Caco-2 (cell line): ENCODE measurements at regions not wholly inside any gene's neighbourhood (a gene's known extent, or its start where the extent isn't known, plus 50 kb on each side); places are given as distances from the start of the nearest gene placed in this dataset.

Experiments
- BruUV-seq: library from RNA; stranded (reverse); fragments of 400-500 nt; replicated peaks from 2 replicates; lab custom pipeline; 2021; lab: Mats Ljungman, UMichigan
- CTCF ChIA-PET: fragments of 300-600 bp; sonication (Branson Sonifier 250); formaldehyde crosslinking; loops from one replicate; lab custom pipeline; 2022; ENCODE audit warnings: antibody characterized with exemption; lab: Charles Lee
- POLR2A ChIA-PET: fragments of 300-600 bp; sonication (Branson Sonifier 250); formaldehyde crosslinking; loops from one replicate; lab custom pipeline; 2022; ENCODE audit warnings: antibody characterized with exemption; lab: Charles Lee
- DNase-seq, 2 experiments: peaks; one replicate each; pipeline versions ENCODE4 v3.0.0 to v3.0.0-alpha.2; 2020 to 2022
- H3K27me3 ChIP-seq: replicated peaks from 2 replicates; pipeline ENCODE4 v1.6.0; 2011; ENCODE audit warnings: low read length; ENCODE audit not compliant: control insufficient read depth, insufficient read depth
- H3K36me3 ChIP-seq: 2 replicates; pipeline ENCODE4 v1.5.1; 2011; ENCODE audit warnings: low read length; ENCODE audit not compliant: control insufficient read depth, insufficient read depth
- H3K4me1 ChIP-seq: fragments of 250-450 bp; sonication (Bioruptor Pico); 2 replicates; pipeline ENCODE4 v1.5.1; 2020; ENCODE audit warnings: mild to moderate bottlenecking
- H3K4me3 ChIP-seq: 2 replicates; pipeline ENCODE4 v1.5.1; 2011; ENCODE audit warnings: low read depth, mild to moderate bottlenecking, control low read depth, low read length
- H3K9me3 ChIP-seq: fragments of 250-450 bp; sonication (Bioruptor Pico); 2 replicates; pipeline ENCODE4 v1.5.1; 2020; ENCODE audit warnings: mild to moderate bottlenecking, moderate library complexity
- H3K27ac Mint-ChIP-seq: one replicate; pipeline ENCODE4 v1.8.0; 2022; ENCODE audit warnings: mixed read lengths; ENCODE audit not compliant: unreplicated experiment
- H3K27me3 Mint-ChIP-seq: one replicate; pipeline ENCODE4 v1.8.0; 2022; ENCODE audit warnings: mixed read lengths; ENCODE audit not compliant: insufficient read depth, unreplicated experiment
- H3K36me3 Mint-ChIP-seq: one replicate; pipeline ENCODE4 v1.8.0; 2022; ENCODE audit warnings: mild to moderate bottlenecking, mixed read lengths; ENCODE audit not compliant: insufficient read depth, unreplicated experiment
- H3K4me1 Mint-ChIP-seq: one replicate; pipeline ENCODE4 v1.8.0; 2022; ENCODE audit warnings: low read depth, mixed read lengths; ENCODE audit not compliant: unreplicated experiment
- H3K4me3 Mint-ChIP-seq: one replicate; pipeline ENCODE4 v1.8.0; 2022; ENCODE audit warnings: mild to moderate bottlenecking, moderate library complexity, mixed read lengths; ENCODE audit not compliant: unreplicated experiment
- H3K9me3 Mint-ChIP-seq: one replicate; pipeline ENCODE4 v1.8.0; 2022; ENCODE audit warnings: mixed read lengths; ENCODE audit not compliant: unreplicated experiment
- intact Hi-C: fragments of 100-400 bp; cut with micrococcal nuclease; formaldehyde crosslinking; loops from one replicate; pipeline ENCODE4 v1.10.0; 2022; ENCODE audit not compliant: unreplicated experiment
- TF ChIP-seq, protein P1 (sequence below), 2 experiments: fragments of 200-600 bp in 1 of 2; IDR thresholded peaks; 1 replicate in 1 of 2; 2 replicates in 1 of 2; pipeline versions ENCODE4 v1.5.1 to v1.8.0; 2011 to 2022; ENCODE audit warnings: antibody characterized with exemption in 1 of 2, control low read depth in 1 of 2, inconsistent platforms in 1 of 2, low read depth in 1 of 2, low read length in 1 of 2, mild to moderate bottlenecking in 1 of 2, moderate library complexity in 1 of 2; ENCODE audit not compliant: insufficient read depth in 1 of 2, severe bottlenecking in 1 of 2, unreplicated experiment in 1 of 2

DNA sequence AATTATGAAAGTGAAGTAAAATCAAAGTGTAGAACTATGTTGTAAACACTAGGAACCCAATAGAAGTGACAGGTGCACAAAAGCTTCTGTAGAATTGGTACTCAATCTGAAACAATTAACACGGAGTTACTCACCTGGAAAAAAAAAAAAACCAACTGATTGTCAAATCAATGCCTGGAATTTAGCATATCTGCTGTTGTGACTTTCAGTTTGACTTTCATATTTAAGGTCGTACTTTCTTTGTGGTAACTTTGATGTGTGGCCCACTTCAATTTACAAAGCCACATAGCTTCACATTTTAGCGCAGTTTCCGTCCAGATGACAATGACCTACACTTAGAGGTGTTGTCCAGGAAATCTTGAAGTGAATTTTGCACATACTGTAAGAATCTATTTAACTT, 1124.9 kb downstream of the STIM2 start:
- Mint-ChIP-seq H3K4me3 (no peak overlapping the region), H3K36me3 (no peaks in the 10 kb centered on the region), H3K27me3 (no peaks in the 10 kb centered on the region), H3K4me1 (no peaks in the 10 kb centered on the region), H3K9me3 (no peaks in the 10 kb centered on the region), H3K27ac (no peak overlapping the region)
- TF ChIP-seq, protein P1, sequence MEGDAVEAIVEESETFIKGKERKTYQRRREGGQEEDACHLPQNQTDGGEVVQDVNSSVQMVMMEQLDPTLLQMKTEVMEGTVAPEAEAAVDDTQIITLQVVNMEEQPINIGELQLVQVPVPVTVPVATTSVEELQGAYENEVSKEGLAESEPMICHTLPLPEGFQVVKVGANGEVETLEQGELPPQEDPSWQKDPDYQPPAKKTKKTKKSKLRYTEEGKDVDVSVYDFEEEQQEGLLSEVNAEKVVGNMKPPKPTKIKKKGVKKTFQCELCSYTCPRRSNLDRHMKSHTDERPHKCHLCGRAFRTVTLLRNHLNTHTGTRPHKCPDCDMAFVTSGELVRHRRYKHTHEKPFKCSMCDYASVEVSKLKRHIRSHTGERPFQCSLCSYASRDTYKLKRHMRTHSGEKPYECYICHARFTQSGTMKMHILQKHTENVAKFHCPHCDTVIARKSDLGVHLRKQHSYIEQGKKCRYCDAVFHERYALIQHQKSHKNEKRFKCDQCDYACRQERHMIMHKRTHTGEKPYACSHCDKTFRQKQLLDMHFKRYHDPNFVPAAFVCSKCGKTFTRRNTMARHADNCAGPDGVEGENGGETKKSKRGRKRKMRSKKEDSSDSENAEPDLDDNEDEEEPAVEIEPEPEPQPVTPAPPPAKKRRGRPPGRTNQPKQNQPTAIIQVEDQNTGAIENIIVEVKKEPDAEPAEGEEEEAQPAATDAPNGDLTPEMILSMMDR (IDR thresholded peaks at IDR 0.05; ENCODE audit: insufficient read depth in 1 of 2, low read depth in 1 of 2, low read length in 1 of 2, severe bottlenecking in 1 of 2, unreplicated experiment in 1 of 2) = no peak
- Histone ChIP-seq H3K4me1 (no peaks in the 10 kb centered on the region), H3K27me3 (no peaks in the 10 kb centered on the region), H3K9me3 (no peaks in the 10 kb centered on the region), H3K36me3 (no peaks in the 10 kb centered on the region), H3K4me3 (no peak overlapping the region)
- POLR2A ChIA-PET = no interaction called here
- no peak for DNase-seq
- BruUV-seq = no TSS peak
- intact Hi-C loops = no loop called here
- CTCF ChIA-PET = no interaction called here

DNA sequence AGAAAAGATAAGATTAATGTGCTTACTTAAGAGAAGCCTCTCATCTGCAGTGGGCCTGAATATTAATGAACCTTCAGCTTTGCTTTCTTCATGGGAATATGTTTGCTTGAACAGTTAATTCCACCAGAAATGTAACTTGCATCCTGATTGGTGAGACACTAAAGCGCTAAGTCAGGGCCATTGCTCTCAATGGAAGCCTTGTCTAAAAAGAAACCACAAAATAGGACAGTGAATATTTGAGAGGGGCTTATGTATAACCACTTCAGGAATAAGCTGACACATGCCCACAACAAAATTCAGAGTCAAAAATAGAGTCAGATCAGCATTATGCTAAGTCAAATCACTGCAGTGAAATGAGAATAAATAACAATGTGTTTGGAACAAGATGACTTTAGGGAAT, 1125.8 kb downstream of the STIM2 start:
- DNase-seq = no peak
- Histone ChIP-seq H3K27me3 (no peaks in the 10 kb centered on the region), H3K36me3 (no peaks in the 10 kb centered on the region), H3K4me3 (no peak overlapping the region), H3K4me1 (no peaks in the 10 kb centered on the region), H3K9me3 (no peaks in the 10 kb centered on the region)
- Mint-ChIP-seq H3K9me3 (no peaks in the 10 kb centered on the region), H3K4me3 (no peak overlapping the region), H3K27me3 (peaks cover 3% of the 10 kb centered on the region), H3K36me3 (no peaks in the 10 kb centered on the region), H3K4me1 (no peaks in the 10 kb centered on the region), H3K27ac (no peak overlapping the region)
- intact Hi-C loops = no loop called here
- TF ChIP-seq, protein P1 (IDR thresholded peaks at IDR 0.05; ENCODE audit: insufficient read depth in 1 of 2, low read depth in 1 of 2, low read length in 1 of 2, severe bottlenecking in 1 of 2, unreplicated experiment in 1 of 2) = no peak
- BruUV-seq = no TSS peak
- ChIA-PET CTCF (no interaction called here), POLR2A (no interaction called here)

DNA sequence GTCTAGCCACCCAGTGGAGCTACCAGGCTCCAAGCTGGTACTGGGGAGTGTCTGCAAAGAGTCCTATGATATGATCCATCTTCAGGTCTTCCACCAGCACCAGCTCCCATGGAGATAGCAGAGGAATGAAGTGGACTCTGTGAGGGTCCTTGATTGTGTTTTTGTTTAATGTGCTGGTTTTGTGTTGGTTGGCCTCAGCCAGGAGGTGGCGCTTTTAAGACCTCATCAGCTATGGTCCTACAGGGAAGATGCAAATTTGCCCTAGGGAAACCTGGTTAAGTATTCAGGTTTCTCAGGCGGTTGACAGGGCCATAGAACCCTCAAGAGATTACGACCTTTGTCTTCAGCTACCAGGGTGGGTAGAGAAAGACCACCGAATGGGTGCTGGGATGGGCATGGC, 1141.1 kb downstream of the STIM2 start:
- no peaks in the 10 kb centered on the region for H3K36me3 ChIP-seq
- no peaks in the 10 kb centered on the region for H3K36me3 Mint-ChIP-seq
- H3K4me1 Mint-ChIP-seq = no peaks in the 10 kb centered on the region
- H3K27me3 Mint-ChIP-seq = no peaks in the 10 kb centered on the region
- TF ChIP-seq, protein P1 (IDR thresholded peaks at IDR 0.05; ENCODE audit: insufficient read depth in 1 of 2, low read depth in 1 of 2, low read length in 1 of 2, severe bottlenecking in 1 of 2, unreplicated experiment in 1 of 2) = no peak
- no peaks in the 10 kb centered on the region for H3K27me3 ChIP-seq
- CTCF ChIA-PET = no interaction called here
- H3K9me3 ChIP-seq = no peaks in the 10 kb centered on the region
- intact Hi-C loops = no loop called here
- H3K27ac Mint-ChIP-seq = no peak overlapping the region
- no peak overlapping the region for H3K4me3 ChIP-seq
- no peak for DNase-seq
- POLR2A ChIA-PET = no interaction called here
- BruUV-seq = no TSS peak
- no peak overlapping the region for H3K4me3 Mint-ChIP-seq
- H3K4me1 ChIP-seq = no peaks in the 10 kb centered on the region
- H3K9me3 Mint-ChIP-seq = no peaks in the 10 kb centered on the region
